ENCODE measurements at regions not wholly inside any gene's neighbourhood (a gene's known extent, or its start where the extent isn't known, plus 50 kb on each side); places are given as distances from the start of the nearest gene placed in this dataset.

- no peak for DNase-seq
- H3F3A ChIP-seq (ENCODE audit: insufficient read depth, low read length), result no peaks in the 10 kb centered on the region
- no peak overlapping the region for H2AFZ ChIP-seq (ENCODE audit: low read length)
- TF ChIP-seq, protein P1, sequence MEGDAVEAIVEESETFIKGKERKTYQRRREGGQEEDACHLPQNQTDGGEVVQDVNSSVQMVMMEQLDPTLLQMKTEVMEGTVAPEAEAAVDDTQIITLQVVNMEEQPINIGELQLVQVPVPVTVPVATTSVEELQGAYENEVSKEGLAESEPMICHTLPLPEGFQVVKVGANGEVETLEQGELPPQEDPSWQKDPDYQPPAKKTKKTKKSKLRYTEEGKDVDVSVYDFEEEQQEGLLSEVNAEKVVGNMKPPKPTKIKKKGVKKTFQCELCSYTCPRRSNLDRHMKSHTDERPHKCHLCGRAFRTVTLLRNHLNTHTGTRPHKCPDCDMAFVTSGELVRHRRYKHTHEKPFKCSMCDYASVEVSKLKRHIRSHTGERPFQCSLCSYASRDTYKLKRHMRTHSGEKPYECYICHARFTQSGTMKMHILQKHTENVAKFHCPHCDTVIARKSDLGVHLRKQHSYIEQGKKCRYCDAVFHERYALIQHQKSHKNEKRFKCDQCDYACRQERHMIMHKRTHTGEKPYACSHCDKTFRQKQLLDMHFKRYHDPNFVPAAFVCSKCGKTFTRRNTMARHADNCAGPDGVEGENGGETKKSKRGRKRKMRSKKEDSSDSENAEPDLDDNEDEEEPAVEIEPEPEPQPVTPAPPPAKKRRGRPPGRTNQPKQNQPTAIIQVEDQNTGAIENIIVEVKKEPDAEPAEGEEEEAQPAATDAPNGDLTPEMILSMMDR (IDR thresholded peaks at IDR 0.05; ENCODE audit: low read length), result no peak
- no peak for TF ChIP-seq EZH2phosphoT487 (IDR thresholded peaks at IDR 0.05; ENCODE audit: low read length)
- no peak for TF ChIP-seq EZH2 (optimal IDR thresholded peaks at IDR 0.05; ENCODE audit: low read depth, low read length)
- H3K9me3 ChIP-seq (replicated peaks; ENCODE audit: insufficient read depth, low read length), result no peaks in the 10 kb centered on the region
- no peaks in the 10 kb centered on the region for H4K20me1 ChIP-seq (ENCODE audit: insufficient read depth, low read length)
- H3K27me3 ChIP-seq (replicated peaks; ENCODE audit: insufficient read depth, low read length), result no peaks in the 10 kb centered on the region
- no peak overlapping the region for H3K27ac ChIP-seq (ENCODE audit: low read length)
- no peaks in the 10 kb centered on the region for H3K4me1 ChIP-seq (ENCODE audit: low read length)
- H3K9me2 ChIP-seq (replicated peaks; ENCODE audit: insufficient read depth, low read length), result no peaks in the 10 kb centered on the region
- no peak overlapping the region for H3K9ac ChIP-seq (ENCODE audit: low read length)
- no peak overlapping the region for H3K4me3 ChIP-seq (ENCODE audit: low read length)
- H3K36me3 ChIP-seq (replicated peaks; ENCODE audit: insufficient read depth, low read length), result no peaks in the 10 kb centered on the region
- H3K4me2 ChIP-seq (ENCODE audit: low read depth, low read length), result no peak overlapping the region
- H3K79me2 ChIP-seq (ENCODE audit: low read length), result no peaks in the 10 kb centered on the region
These were observed 112.1 kb upstream of the SIX2 start for GRCh38 chr2:45121236-45121927.

DNA sequence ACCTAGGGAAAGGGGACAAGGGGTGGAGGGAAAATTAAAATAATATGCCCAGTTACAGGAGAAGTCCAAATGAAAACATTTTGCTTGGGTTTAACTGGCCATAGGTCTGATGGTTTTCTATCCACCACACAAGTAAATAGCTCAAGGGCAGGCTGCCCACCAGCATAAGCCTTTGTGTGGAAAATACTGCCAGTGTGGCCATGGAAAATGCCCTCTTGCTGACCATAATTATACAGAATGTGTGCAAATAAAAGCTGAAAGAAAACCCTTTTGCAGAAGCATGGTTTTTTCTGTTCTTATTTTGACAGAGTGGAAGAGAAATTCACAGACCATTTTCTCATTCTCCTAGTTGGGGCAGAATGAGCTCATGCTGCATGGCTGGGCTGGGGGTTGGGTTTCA is 111.3 kb upstream of the SIX2 start:
- no peak overlapping the region for H3K4me2 ChIP-seq (ENCODE audit: low read depth, low read length)
- H2AFZ ChIP-seq (ENCODE audit: low read length), result no peak overlapping the region
- TF ChIP-seq, protein P1 (IDR thresholded peaks at IDR 0.05; ENCODE audit: low read length), result no peak
- TF ChIP-seq EZH2phosphoT487 (IDR thresholded peaks at IDR 0.05; ENCODE audit: low read length) (no peak), EZH2 (optimal IDR thresholded peaks at IDR 0.05; ENCODE audit: low read depth, low read length) (no peak)
- H3K36me3 ChIP-seq (replicated peaks; ENCODE audit: insufficient read depth, low read length), result no peaks in the 10 kb centered on the region
- DNase-seq, result no peak
- H3K27ac ChIP-seq (ENCODE audit: low read length), result no peak overlapping the region
- no peaks in the 10 kb centered on the region for H3K4me1 ChIP-seq (ENCODE audit: low read length)
- no peaks in the 10 kb centered on the region for H3F3A ChIP-seq (ENCODE audit: insufficient read depth, low read length)
- H3K27me3 ChIP-seq (replicated peaks; ENCODE audit: insufficient read depth, low read length), result no peaks in the 10 kb centered on the region
- H3K9ac ChIP-seq (ENCODE audit: low read length), result no peak overlapping the region
- no peaks in the 10 kb centered on the region for H3K9me3 ChIP-seq (replicated peaks; ENCODE audit: insufficient read depth, low read length)
- no peaks in the 10 kb centered on the region for H4K20me1 ChIP-seq (ENCODE audit: insufficient read depth, low read length)
- H3K4me3 ChIP-seq (ENCODE audit: low read length), result no peak overlapping the region
- no peaks in the 10 kb centered on the region for H3K9me2 ChIP-seq (replicated peaks; ENCODE audit: insufficient read depth, low read length)
- no peaks in the 10 kb centered on the region for H3K79me2 ChIP-seq (ENCODE audit: low read length)

DNA sequence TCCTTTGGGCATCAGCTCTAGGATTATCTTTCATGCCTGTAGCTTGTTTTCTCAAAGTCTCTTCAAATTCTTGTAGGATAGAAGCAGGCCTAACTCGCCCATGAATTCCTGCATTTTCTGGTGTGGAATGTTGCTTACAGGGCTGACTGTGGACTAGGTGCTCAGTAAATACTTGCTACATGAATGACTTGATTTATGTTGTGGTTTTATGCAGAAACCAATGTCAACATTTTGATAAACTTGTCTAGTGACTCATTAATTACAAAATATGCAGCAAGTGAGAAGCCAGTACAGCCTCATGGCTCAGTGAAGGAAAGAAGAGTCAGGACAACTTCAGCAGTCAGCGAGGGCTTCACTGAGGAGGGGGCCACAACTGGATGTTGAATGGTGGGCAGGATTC is 110.6 kb upstream of the SIX2 start:
- H3K9me3 ChIP-seq (replicated peaks; ENCODE audit: insufficient read depth, low read length), result no peaks in the 10 kb centered on the region
- no peak for DNase-seq
- H4K20me1 ChIP-seq (ENCODE audit: insufficient read depth, low read length), result no peaks in the 10 kb centered on the region
- no peaks in the 10 kb centered on the region for H3K79me2 ChIP-seq (ENCODE audit: low read length)
- no peaks in the 10 kb centered on the region for H3K27me3 ChIP-seq (replicated peaks; ENCODE audit: insufficient read depth, low read length)
- TF ChIP-seq EZH2phosphoT487 (IDR thresholded peaks at IDR 0.05; ENCODE audit: low read length) (no peak), EZH2 (optimal IDR thresholded peaks at IDR 0.05; ENCODE audit: low read depth, low read length) (no peak)
- TF ChIP-seq, protein P1 (IDR thresholded peaks at IDR 0.05; ENCODE audit: low read length), result no peak
- no peak overlapping the region for H3K4me3 ChIP-seq (ENCODE audit: low read length)
- no peak overlapping the region for H3K27ac ChIP-seq (ENCODE audit: low read length)
- H3K9me2 ChIP-seq (replicated peaks; ENCODE audit: insufficient read depth, low read length), result no peaks in the 10 kb centered on the region
- no peaks in the 10 kb centered on the region for H3K36me3 ChIP-seq (replicated peaks; ENCODE audit: insufficient read depth, low read length)
- no peak overlapping the region for H3K4me2 ChIP-seq (ENCODE audit: low read depth, low read length)
- H2AFZ ChIP-seq (ENCODE audit: low read length), result no peak overlapping the region
- no peak overlapping the region for H3K9ac ChIP-seq (ENCODE audit: low read length)
- H3K4me1 ChIP-seq (ENCODE audit: low read length), result no peaks in the 10 kb centered on the region
- no peaks in the 10 kb centered on the region for H3F3A ChIP-seq (ENCODE audit: insufficient read depth, low read length)
